GM23338 (cell line): ENCODE measurements at regions not wholly inside any gene's neighbourhood (a gene's known extent, or its start where the extent isn't known, plus 50 kb on each side); places are given as distances from the start of the nearest gene placed in this dataset.

Experiments
- ATAC-seq: fragments of 200-7000 bp; cut with Tn5 transposase; 3 replicates; pipeline ENCODE4 v1.9.1; 2020
- DNase-seq: peaks from one replicate; pipeline ENCODE4 v3.0.0-alpha.2; 2015; ENCODE audit warnings: low spot score
- H2AFZ ChIP-seq: fragments of 200-600 bp; sonication (generic); 2 replicates; pipeline ENCODE4 v1.8.0; 2016; ENCODE audit warnings: antibody characterized with exemption, mild to moderate bottlenecking, moderate library complexity
- H3F3A ChIP-seq: fragments of 200-600 bp; sonication (generic); replicated peaks from 2 replicates; pipeline ENCODE4 v1.8.0; 2017; ENCODE audit warnings: antibody characterized with exemption, mixed run types, low read depth
- H3K27ac ChIP-seq: fragments of 200-600 bp; sonication (generic); 2 replicates; pipeline ENCODE4 v1.6.1; 2016; ENCODE audit warnings: low read depth
- H3K27me3 ChIP-seq: fragments of 200-600 bp; sonication (generic); 2 replicates; pipeline ENCODE4 v1.8.0; 2016; ENCODE audit warnings: mild to moderate bottlenecking, mixed run types, moderate library complexity; ENCODE audit not compliant: insufficient read depth
- H3K36me3 ChIP-seq: fragments of 200-600 bp; sonication (generic); 2 replicates; pipeline ENCODE4 v1.8.0; 2016; ENCODE audit warnings: mild to moderate bottlenecking; ENCODE audit not compliant: insufficient read depth
- H3K4me1 ChIP-seq: fragments of 200-600 bp; sonication (generic); 2 replicates; pipeline ENCODE4 v1.8.0; 2016; ENCODE audit warnings: mild to moderate bottlenecking, moderate library complexity; ENCODE audit not compliant: insufficient read depth
- H3K4me2 ChIP-seq: fragments of 200-600 bp; sonication (generic); 2 replicates; pipeline ENCODE4 v1.7.1; 2017; ENCODE audit warnings: mixed run types
- H3K4me3 ChIP-seq: fragments of 200-600 bp; sonication (generic); 2 replicates; pipeline ENCODE4 v1.6.1; 2016; ENCODE audit warnings: mixed run types
- H3K79me2 ChIP-seq: fragments of 200-600 bp; sonication (generic); replicated peaks from 2 replicates; pipeline ENCODE4 v1.8.0; 2017; ENCODE audit warnings: mild to moderate bottlenecking; ENCODE audit not compliant: insufficient read depth
- H3K9me2 ChIP-seq: fragments of 200-600 bp; sonication (generic); 2 replicates; pipeline ENCODE4 v1.8.0; 2017; ENCODE audit not compliant: insufficient read depth
- H4K20me1 ChIP-seq: fragments of 200-600 bp; sonication (generic); replicated peaks from 2 replicates; pipeline ENCODE4 v1.8.0; 2017; ENCODE audit warnings: mild to moderate bottlenecking; ENCODE audit not compliant: insufficient read depth
- H3K27ac Mint-ChIP-seq: 2 replicates; pipeline ENCODE4 v1.8.0; 2020; ENCODE audit warnings: inconsistent platforms, mild to moderate bottlenecking, moderate library complexity, mixed read lengths
- H3K27me3 Mint-ChIP-seq: 3 replicates; pipeline ENCODE4 v1.8.0; 2022; ENCODE audit warnings: low read depth, mild to moderate bottlenecking, moderate library complexity, mixed read lengths, inconsistent platforms; ENCODE audit not compliant: insufficient read depth, poor library complexity
- H3K36me3 Mint-ChIP-seq: 3 replicates; pipeline ENCODE4 v1.8.0; 2021; ENCODE audit warnings: low read depth, mild to moderate bottlenecking, inconsistent platforms, moderate library complexity, mixed read lengths
- H3K4me1 Mint-ChIP-seq: 3 replicates; pipeline ENCODE4 v1.8.0; 2020; ENCODE audit warnings: mild to moderate bottlenecking, inconsistent platforms, mixed read lengths
- H3K4me3 Mint-ChIP-seq: 3 replicates; pipeline ENCODE4 v1.8.0; 2021; ENCODE audit warnings: moderate library complexity, mild to moderate bottlenecking, inconsistent platforms, mixed read lengths
- H3K9me3 Mint-ChIP-seq: 3 replicates; pipeline ENCODE4 v1.8.0; 2020; ENCODE audit warnings: moderate library complexity, mild to moderate bottlenecking, inconsistent platforms, mixed read lengths
- CREB1 ChIP-seq: fragments of 250-450 bp; sonication (Bioruptor Pico); IDR thresholded peaks from 2 replicates; pipeline ENCODE4 v1.5.0; 2020; ENCODE audit warnings: low read depth, mild to moderate bottlenecking, moderate library complexity
- EZH2 ChIP-seq: fragments of 200-600 bp; sonication (generic); IDR thresholded peaks from one replicate; pipeline ENCODE4 v1.8.0; 2017; ENCODE audit warnings: antibody characterized with exemption, mild to moderate bottlenecking, low read depth; ENCODE audit not compliant: unreplicated experiment
- JUNB ChIP-seq: IDR thresholded peaks from one replicate; pipeline ENCODE4 v1.6.1; 2016; ENCODE audit warnings: antibody characterized with exemption; ENCODE audit not compliant: unreplicated experiment
- NANOG ChIP-seq: IDR thresholded peaks from 2 replicates; pipeline ENCODE4 v1.6.1; 2016; ENCODE audit warnings: antibody characterized with exemption, borderline replicate concordance
- POLR2AphosphoS5 ChIP-seq: IDR thresholded peaks from 2 replicates; pipeline ENCODE4 v1.6.1; 2016; ENCODE audit warnings: antibody characterized with exemption, low read depth
- ZNF114 ChIP-seq: fragments of 250-450 bp; sonication (Bioruptor Pico); IDR thresholded peaks from 2 replicates; pipeline ENCODE4 v1.5.0; 2020; ENCODE audit warnings: mild to moderate bottlenecking, moderate library complexity
- ZNF331 ChIP-seq: fragments of 250-450 bp; sonication (Bioruptor Pico); IDR thresholded peaks from 2 replicates; pipeline ENCODE4 v1.5.0; 2020; ENCODE audit warnings: low read depth, mild to moderate bottlenecking, moderate library complexity
- ZNF462 ChIP-seq: fragments of 250-450 bp; sonication (Bioruptor Pico); IDR thresholded peaks from 2 replicates; pipeline ENCODE4 v1.5.0; 2020; ENCODE audit warnings: mild to moderate bottlenecking, moderate library complexity
- TF ChIP-seq, protein P1 (sequence below): IDR thresholded peaks from one replicate; pipeline ENCODE4 v1.6.1; 2018; ENCODE audit warnings: antibody characterized with exemption; ENCODE audit not compliant: unreplicated experiment
- TF ChIP-seq, protein P2 (sequence below), 2 experiments: fragments of 200-600 bp in 1 of 2; sonication (generic) in 1 of 2; conservative IDR thresholded peaks; 2 replicates each; pipeline versions ENCODE4 v1.5.1 to v1.6.1; 2016 to 2017; ENCODE audit warnings: antibody characterized with exemption in 2 of 2, low read depth in 2 of 2, mild to moderate bottlenecking in 2 of 2, moderate library complexity in 1 of 2

DNA sequence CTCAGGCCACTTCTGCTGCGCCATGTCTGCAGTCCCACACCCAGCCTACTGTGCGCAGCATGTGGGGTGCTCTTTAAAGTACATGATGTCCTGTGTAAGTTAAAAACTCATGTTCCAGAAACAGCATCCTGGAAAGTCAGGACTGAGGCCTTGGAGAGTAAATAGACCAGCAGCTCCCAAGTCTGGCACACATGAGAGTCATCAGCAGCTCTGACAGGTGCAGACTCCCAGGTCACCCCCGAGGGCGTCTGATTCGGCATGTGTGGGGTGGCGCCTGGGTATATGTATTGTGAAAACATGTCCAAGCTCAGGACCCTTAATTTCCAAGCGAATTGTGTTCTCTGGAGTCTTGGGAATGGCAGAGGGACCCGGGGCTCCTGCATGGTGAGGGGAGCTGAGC lies 120.1 kb upstream of the RUNX3 start:
- Histone ChIP-seq H3K36me3 (no peaks in the 10 kb centered on the region), H3K27me3 (no peaks in the 10 kb centered on the region), H3K9me2 (no peaks in the 10 kb centered on the region), H2AFZ (no peak overlapping the region), H3K27ac (no peak overlapping the region), H3K4me1 (peaks cover 7% of the 10 kb centered on the region), H4K20me1 (no peaks in the 10 kb centered on the region), H3K4me2 (no peak overlapping the region), H3K4me3 (no peak overlapping the region), H3F3A (no peaks in the 10 kb centered on the region), H3K79me2 (no peaks in the 10 kb centered on the region)
- Mint-ChIP-seq H3K4me3 (no peak overlapping the region), H3K9me3 (no peaks in the 10 kb centered on the region), H3K36me3 (no peaks in the 10 kb centered on the region), H3K27ac (no peak overlapping the region), H3K27me3 (peaks cover 13% of the 10 kb centered on the region), H3K4me1 (peaks cover 13% of the 10 kb centered on the region)
- ATAC-seq (no peak), DNase-seq (no peak)
- TF ChIP-seq POLR2AphosphoS5 (no peak), NANOG (no peak), EZH2 (no peak)

DNA sequence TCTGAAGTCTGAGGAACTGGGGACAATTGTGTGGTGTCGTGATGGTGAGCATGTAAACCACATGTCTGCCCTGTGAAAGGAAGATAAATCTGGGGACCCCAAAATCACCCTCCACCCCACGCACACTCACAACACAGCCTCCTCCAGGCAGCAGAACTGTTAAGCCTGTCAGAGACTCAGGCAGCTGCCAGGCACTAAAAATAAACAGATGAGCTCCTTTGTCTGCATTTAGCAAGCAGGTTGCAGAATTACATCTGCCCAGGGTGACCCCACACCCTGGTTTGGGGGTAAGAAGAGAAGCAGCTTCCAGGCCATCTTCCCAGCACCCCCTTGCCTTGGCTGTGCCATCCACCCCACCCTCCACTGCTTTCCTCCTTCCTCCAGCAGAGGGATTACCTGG lies 119.1 kb upstream of the RUNX3 start:
- no peaks in the 10 kb centered on the region for H3K4me1 ChIP-seq
- no peaks in the 10 kb centered on the region for H3K79me2 ChIP-seq
- no peak overlapping the region for H3K27ac ChIP-seq
- H2AFZ ChIP-seq: no peak overlapping the region
- no peaks in the 10 kb centered on the region for H3K36me3 Mint-ChIP-seq
- no peaks in the 10 kb centered on the region for H3K27me3 ChIP-seq
- no peak overlapping the region for H3K4me3 Mint-ChIP-seq
- H4K20me1 ChIP-seq: no peaks in the 10 kb centered on the region
- H3F3A ChIP-seq: no peaks in the 10 kb centered on the region
- no peak overlapping the region for H3K4me2 ChIP-seq
- no peak overlapping the region for H3K4me3 ChIP-seq
- no peaks in the 10 kb centered on the region for H3K9me2 ChIP-seq
- TF ChIP-seq EZH2 (no peak), JUNB (no peak), ZNF462 (CRISPR knock-in tag) (no peak), ZNF114 (CRISPR knock-in tag) (no peak), ZNF331 (CRISPR knock-in tag) (no peak), NANOG (no peak), CREB1 (no peak)
- TF ChIP-seq, protein P1, sequence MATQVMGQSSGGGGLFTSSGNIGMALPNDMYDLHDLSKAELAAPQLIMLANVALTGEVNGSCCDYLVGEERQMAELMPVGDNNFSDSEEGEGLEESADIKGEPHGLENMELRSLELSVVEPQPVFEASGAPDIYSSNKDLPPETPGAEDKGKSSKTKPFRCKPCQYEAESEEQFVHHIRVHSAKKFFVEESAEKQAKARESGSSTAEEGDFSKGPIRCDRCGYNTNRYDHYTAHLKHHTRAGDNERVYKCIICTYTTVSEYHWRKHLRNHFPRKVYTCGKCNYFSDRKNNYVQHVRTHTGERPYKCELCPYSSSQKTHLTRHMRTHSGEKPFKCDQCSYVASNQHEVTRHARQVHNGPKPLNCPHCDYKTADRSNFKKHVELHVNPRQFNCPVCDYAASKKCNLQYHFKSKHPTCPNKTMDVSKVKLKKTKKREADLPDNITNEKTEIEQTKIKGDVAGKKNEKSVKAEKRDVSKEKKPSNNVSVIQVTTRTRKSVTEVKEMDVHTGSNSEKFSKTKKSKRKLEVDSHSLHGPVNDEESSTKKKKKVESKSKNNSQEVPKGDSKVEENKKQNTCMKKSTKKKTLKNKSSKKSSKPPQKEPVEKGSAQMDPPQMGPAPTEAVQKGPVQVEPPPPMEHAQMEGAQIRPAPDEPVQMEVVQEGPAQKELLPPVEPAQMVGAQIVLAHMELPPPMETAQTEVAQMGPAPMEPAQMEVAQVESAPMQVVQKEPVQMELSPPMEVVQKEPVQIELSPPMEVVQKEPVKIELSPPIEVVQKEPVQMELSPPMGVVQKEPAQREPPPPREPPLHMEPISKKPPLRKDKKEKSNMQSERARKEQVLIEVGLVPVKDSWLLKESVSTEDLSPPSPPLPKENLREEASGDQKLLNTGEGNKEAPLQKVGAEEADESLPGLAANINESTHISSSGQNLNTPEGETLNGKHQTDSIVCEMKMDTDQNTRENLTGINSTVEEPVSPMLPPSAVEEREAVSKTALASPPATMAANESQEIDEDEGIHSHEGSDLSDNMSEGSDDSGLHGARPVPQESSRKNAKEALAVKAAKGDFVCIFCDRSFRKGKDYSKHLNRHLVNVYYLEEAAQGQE: no peak
- TF ChIP-seq, protein P2, sequence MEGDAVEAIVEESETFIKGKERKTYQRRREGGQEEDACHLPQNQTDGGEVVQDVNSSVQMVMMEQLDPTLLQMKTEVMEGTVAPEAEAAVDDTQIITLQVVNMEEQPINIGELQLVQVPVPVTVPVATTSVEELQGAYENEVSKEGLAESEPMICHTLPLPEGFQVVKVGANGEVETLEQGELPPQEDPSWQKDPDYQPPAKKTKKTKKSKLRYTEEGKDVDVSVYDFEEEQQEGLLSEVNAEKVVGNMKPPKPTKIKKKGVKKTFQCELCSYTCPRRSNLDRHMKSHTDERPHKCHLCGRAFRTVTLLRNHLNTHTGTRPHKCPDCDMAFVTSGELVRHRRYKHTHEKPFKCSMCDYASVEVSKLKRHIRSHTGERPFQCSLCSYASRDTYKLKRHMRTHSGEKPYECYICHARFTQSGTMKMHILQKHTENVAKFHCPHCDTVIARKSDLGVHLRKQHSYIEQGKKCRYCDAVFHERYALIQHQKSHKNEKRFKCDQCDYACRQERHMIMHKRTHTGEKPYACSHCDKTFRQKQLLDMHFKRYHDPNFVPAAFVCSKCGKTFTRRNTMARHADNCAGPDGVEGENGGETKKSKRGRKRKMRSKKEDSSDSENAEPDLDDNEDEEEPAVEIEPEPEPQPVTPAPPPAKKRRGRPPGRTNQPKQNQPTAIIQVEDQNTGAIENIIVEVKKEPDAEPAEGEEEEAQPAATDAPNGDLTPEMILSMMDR (conservative IDR thresholded peaks at IDR 0.05; ENCODE audit: low read depth in 2 of 2): no peak
- no peaks in the 10 kb centered on the region for H3K36me3 ChIP-seq
- H3K9me3 Mint-ChIP-seq: no peaks in the 10 kb centered on the region
- no peak overlapping the region for H3K27ac Mint-ChIP-seq
- H3K27me3 Mint-ChIP-seq: peaks cover 15% of the 10 kb centered on the region
- peaks cover 4% of the 10 kb centered on the region for H3K4me1 Mint-ChIP-seq
- ATAC-seq (no peak), DNase-seq (no peak)
